NCI-H524 (cell line): ENCODE measurements at regions not wholly inside any gene's neighbourhood (a gene's known extent, or its start where the extent isn't known, plus 50 kb on each side); places are given as distances from the start of the nearest gene placed in this dataset.

Source experiments
- DNase-seq, 2 experiments: peaks; one replicate each; lab custom pipeline; 2025; lab: John Stamatoyannopoulos, UW

DNA sequence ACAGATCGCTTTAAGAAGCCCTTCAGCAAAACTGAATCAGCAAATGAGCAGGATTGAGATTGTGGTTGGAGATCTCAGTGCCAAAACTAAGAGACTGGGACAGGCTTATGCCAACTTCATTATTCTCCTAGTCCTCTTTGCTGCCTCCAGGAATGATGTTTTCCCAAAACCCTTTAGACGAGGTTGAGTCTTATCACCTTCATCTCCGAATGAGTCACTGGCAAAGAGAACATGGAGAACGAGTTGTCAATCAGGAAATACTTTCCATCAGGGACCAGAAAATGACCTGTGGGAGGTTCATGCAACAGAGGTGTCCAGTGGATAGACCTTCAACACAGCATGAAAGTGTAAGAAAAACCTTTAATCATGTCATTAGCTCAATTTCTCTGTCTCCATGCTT lies 461.5 kb downstream of the RMST start:
- no peak for DNase-seq

DNA sequence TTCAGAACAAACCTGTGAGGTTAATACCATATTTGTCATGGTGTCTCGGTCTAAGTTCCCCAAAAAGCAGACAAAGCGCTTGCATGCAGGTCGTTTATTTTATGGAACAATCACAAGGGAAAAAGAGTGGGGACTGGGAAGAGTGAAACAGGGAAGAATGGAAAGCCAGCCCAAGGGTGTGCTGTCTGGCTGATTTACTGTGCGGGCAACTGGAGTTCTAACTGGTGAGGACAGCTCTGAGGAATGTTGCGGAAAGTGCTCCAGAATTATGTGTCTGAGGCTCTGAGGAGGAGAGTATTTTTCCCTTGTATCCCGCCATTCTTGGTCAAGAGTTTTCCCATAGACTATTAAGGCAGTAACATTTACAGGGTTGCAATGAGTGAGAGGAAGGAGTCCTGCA lies 465.4 kb downstream of the RMST start:
- DNase-seq, result no peak

DNA sequence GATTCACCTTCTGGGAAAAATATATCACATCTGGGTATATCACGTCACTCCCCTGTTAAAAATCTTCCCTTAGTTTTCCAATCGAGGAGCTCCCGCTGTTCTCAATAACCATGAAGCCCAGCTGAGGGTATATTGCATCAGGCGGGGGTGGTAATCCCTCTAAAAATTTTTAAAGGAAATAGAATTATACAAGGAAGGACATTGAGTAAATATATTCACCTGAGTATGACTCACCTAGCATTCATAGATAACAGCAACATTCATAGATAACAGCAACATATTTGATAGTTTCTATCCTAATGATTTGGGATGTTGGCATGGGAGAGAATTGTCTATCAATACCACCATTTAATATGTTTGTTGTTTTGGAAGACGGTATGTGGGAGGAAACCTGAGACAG lies 473.6 kb downstream of the RMST start:
- DNase-seq, result no peak

DNA sequence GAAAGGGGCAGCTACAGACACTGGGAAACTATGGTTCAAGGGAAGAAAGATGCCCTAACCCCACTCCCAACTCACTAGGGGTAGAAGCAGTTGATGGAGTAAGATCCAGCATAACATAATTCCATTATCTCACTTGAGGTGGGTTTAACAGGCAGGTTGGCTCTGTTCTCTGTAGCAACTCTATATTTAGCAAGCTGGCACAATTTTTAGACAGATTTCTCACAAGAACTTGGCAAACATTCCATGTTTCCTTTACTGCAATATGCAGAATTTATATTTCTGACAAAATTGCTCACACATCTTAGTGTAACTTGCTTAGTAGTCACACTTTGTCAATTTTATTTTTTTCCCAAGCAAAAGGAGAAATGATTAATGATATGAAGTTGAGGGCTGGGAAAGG lies 475.4 kb downstream of the RMST start:
- no peak for DNase-seq

DNA sequence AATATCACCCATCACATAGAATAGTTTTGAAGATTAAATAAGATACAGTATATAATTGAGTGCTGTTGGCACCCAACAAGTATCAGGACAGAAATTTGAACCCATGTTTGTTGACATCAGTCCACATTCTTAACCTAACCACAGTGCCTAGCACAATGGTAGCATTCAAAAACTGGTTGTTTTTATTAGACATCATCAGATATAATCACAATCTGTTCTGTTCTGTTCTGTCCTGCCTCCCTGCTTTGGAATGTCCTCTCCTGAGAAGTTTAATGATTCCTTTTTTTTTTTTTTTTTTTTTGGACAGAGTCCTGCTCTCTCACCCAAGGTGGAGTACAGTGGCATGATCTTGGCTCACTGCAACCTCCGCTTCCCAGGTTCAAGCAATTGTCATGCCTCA lies 476.6 kb downstream of the RMST start:
- no peak for DNase-seq

DNA sequence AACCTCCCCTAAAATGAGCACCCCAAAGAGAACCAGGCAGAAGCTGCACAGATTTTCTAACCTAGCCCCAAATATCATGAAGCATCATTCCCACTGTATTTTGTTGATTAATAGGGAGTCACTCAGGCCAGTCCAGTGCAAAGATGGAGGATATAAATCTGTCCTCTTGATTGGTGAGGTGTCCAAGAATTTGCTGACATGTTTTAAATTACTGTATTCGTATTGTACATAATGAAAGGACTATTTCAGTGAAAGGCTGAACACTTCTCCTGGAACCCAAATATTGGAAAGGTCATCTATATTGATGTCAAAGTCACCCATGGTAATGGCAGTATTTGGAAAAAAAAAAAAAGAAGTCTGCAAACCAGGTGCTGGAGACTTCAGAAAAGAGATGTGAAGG lies 477.5 kb downstream of the RMST start:
- no peak for DNase-seq

DNA sequence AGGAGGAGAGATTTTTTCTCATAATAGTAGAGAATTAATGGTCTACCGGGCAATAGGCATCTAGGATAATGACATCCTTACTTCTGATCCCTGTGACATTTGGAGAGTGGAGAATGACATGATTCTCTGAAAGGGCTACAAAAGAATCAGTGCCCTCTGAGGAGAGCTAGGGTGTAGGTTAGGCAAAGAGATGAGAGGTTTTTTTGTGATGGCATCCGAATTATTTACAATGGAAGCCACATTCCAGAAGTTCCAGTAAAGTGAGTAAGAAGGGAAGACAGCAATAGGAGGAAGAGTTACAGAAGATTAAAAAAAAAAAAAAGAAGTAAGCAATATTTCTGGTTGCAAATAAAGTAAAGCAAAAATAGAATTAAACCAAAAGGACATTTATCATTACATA lies 478.0 kb downstream of the RMST start:
- no peak for DNase-seq

DNA sequence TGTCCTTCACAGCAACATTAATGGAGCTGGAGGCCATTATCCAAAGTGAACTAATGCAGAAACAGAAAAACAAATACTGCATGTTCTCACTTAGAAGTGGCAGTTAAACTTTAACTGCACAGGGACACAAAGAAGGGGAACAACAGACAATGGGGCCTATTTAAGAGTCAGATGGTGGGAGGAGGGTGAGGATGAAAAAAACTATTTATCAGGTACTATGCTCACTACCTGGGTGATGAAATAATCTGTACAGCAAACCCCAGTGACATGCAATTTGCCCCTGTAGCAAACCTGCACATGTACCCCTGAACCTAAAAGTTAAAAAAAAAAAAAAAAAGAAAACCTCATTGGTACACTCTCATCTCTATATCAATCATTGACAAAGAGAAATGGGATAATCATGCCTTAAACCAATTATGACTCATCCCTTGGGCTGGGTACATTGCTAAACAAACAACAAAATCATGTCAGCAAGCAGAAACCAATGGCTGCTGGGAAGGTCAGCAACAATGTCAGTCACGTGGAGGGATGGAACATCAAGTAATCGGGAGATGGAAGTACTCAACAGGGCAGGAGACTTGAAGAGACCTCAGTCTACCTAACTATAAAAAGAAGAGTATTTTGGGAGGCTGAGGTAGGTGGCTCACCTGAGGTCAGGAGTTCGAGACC lies 479.2 kb downstream of the RMST start:
- no peak for DNase-seq

DNA sequence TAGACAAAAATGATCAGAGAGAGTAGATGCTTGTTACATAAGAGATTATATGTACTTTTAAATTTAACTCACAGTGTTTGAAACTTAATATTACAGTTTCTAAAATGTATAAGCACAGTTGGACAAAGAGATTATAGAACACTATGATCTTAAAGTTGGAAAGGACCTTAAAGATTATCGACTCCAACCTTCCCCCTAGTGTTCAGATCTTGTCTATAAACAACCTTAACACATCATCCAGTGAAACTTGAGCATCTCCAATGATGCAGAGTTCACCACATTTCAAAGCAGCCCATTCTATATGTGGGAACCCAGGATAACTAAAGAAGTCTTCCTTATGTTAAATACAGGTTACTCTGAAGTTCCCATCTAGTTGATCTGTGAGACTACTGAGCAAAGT lies 480.8 kb downstream of the RMST start:
- no peak for DNase-seq

DNA sequence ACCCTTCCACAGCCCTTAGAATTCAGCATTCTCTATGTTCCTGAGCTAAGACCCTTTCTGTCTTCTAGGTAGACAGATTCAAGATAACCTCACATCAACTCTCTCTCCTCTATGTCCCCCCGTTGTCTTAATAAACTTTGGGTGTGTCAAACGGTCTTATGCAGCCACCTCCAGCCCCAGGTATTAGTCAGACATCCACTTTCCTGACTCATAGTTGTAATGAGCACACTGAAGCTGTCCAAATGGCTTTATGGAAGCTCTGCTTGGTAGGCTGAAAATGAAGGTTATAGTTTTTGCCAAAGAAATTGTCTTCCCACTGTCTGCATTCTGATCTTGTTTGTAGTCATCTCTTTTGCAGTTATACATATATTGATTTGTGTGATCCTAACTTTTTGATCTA lies 482.0 kb downstream of the RMST start:
- no peak for DNase-seq

DNA sequence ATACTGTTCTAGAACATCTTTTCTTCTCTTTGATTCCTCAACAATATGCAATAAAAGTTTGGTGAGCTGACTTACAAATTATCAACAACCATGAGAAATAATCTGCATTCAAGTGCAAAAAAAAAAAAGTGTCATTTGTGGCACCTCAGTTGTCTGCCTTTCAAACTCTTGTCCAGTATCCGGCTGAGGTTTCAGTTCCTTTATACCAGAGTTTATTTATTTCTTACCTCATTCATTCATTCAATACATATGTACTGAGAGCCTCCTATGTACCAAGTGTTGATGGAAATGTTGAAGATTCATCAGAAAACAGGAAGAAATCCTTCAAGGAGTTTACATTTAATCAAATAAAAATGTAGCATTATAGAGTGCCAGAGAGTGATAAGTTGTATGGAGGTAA lies 484.1 kb downstream of the RMST start:
- DNase-seq, result no peak

DNA sequence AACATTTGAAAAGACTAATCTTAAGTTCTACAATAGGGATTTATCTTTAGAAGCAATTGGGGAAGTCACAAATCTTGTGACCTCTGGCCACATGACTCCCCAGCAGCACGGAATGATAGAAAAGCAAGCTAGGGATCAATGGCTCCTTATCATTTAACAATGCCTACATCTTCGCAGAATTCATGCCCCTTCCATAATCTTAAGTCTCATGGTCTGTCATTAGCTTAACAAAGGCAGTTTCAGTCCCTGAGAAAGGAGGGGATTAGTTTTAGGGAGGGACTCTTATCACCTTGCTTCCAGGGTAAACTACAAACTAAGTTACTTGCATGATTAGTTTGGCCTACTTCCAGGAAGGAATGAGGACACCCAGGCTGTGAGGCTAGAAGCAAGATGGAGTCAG lies 486.0 kb downstream of the RMST start:
- DNase-seq, result no peak

DNA sequence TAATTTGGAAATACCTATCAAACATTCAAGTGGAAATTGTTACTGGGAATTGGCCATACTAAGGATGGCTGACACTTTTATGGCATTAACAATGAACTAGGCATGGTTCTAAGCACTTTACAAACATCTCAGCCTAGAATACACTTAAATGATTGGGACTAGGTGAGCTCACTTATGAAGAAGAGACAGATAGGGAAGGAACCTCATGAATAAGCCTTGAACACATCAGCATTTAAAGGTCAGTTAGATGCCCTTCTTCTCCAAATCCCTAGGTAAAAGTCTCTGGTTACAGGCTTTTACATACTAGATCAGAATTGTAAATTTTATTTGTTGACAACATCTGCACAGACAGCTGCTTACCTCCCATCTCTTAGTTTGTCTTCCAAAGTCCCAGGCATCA lies 488.6 kb downstream of the RMST start:
- no peak for DNase-seq

DNA sequence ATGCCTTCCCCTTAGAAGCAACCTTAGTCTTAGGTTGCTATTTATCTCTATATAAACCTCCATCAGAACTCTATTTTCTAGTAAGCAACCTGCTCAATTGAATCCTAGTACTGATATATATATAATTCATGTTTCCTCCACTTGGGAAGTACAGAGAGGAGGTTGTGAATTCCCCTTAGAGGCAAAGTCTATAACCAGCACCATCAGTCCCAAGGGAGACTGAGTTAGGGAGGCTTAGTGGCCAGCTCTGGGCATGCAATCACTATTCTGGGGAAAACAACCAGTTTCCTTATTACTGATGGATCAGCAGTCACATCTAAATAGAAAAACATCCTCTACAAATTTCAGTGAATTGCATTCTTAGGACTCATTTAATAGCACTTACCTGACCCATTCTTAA lies 489.1 kb downstream of the RMST start:
- DNase-seq, result no peak

DNA sequence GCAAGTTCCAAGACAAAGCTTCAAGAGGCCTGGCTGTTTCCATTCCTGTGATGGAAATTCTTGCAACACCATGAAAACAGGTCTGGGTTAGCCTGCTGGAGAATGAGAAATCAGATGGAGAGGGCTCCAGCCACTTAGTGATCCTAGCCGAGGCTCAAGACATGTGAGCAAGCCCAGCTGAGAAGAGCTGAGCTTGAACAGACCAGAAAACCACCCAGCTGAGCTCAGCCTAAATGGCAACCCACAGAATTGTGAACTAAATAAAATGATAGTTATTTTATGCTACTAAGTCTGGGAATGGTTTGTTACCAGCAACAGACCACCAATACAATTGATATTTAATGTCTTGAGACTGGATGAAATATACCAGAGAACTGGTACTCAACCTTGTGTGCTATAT lies 494.5 kb downstream of the RMST start:
- no peak for DNase-seq

DNA sequence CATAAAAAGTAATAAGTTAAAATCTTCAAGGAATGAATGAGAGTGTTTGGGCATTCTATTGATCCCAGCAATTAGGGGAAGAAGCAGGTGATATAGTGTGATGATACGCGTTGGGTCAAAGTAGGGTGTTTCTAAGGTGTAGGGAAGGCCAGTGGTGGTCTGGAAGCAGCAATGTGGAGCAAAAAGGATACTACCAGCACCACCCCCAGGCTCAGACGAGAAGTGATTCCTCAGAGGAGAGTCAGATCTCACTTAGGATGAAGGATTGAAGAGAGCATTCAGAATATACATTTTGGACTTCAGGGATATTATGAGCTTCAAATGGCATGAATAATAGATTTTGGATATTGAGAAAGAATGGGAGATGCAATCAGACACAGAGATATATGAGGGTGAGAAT lies 497.6 kb downstream of the RMST start:
- no peak for DNase-seq

DNA sequence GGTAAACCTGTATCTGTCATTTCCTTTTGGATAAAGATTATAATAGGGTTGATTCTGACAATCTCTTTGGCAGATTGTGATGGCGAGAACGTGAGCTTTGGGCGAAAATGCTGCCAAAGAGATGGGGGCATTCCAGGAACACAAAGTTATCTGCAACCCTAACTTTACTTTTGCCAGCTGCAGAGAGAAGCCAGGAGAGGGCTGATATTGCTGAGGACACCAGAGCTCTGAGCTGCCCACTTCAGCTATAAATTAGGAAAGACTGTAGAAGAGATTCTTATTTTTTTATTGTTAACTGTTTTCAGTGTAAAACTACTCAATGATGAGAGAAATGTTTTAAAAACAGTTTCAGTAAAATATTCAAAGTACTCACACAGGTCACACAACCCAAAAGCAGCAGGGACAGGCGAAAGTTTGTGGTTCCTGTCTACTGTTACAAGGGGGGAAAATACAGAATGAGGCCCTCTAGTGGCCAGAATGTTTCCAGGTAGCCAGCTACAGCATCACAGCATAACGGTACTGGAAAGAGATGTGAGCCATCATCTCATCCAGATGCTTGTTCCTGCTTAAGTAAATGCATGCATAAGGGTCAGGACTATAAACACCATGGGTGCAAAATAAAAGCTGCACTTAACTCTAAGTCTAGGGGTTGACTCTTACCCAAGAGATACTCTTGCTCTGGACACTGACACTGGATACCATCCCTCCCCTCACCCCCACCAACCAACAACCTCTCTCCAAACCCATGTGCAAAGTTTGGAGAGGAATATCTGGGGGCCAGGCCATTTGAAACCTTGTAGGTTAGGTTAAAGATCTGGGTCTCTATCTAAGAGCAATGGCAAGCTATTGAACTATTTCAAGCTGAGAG lies 498.4 kb downstream of the RMST start:
- peak; percentile 18 to 56 for DNase-seq

DNA sequence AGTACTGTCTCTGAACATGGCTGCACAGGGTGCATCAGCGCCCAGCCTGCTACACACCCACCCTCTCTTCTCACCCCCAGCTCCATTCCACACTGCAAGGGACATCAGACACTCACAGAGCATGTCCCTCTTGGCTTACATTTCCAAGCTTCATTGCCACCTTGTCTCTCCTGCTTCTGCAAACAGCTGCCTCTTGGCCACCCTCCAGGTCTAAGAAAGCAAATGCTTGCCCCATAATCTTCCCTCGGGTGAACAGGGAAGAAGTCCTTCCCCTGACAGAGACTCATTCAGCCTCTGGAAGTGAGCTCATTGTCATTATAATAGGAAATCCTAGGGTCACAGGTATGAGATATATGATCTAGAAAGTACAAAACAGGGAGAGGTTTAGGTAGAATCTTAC lies 505.2 kb downstream of the RMST start:
- DNase-seq, result peak in 1 of 2 experiments; percentile 18

DNA sequence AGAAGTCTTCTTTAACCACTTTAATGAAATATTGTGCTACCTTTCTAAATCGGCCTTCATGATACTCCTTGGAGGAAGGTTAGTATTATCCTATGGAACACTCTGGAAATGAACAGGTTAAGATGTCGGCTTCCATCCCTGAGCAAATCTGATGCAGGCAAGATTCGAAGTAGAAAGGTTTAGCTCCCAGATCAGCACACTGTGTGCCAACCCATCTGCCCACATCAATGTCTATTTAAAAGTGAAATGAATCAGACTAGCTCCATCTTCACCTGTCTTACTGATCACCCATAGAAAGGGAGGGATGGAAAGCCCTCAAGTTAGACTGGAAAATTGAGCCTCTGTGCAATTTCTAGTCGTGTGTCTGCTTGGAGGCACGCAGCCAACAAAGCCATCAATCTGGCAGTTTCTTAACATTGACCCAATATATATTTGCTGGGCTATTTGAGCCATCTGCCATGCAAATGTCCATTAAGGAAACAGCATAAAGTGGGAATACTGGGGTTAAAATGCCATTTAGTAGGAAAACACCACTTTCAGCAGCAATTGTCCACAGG lies 506.1 kb downstream of the RMST start:
- DNase-seq, result peak in 1 of 2 experiments; percentile 35

DNA sequence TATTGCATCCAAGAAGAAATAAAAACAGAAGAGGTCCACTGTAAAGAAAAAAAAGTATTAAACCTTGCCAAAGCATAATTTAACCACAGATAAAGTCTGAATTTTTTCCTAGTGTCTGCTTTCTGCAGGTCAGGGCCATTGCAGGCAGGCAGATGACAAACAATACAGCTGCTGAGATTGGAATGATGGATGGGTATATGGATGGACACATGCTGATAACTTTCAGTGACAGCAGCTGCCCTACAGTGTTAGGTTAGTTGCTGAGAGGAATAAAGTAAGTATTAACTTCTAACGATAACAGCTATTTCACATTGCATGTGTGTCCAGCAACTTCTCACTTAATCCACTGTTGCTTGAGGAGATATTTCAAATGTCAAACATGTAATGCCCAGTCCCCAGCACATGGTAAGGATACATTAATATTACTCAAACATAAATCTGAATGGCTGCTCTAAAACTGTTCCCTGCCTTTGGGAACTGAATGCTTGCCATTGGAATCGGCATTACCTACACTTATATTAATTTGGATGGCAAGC lies 515.3 kb downstream of the RMST start:
- DNase-seq, result no peak

DNA sequence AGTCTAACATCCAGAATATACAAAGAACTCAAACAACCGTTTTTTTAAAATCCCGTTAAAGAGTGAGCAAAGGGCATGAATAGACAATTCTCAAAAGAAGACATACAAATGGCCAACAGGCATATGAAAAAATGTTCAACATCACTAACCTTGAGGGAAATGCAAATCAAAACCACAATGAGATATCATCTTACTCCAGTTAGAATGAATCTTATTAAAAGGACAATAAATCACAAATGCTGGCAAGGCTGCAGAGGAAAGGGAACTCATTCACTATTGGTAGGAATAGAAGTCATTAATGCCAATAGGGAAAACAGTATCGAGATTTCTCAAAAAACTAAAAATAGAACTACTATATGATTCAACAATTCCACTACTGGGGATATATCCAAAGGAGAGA lies 520.1 kb downstream of the RMST start:
- DNase-seq, result no peak

DNA sequence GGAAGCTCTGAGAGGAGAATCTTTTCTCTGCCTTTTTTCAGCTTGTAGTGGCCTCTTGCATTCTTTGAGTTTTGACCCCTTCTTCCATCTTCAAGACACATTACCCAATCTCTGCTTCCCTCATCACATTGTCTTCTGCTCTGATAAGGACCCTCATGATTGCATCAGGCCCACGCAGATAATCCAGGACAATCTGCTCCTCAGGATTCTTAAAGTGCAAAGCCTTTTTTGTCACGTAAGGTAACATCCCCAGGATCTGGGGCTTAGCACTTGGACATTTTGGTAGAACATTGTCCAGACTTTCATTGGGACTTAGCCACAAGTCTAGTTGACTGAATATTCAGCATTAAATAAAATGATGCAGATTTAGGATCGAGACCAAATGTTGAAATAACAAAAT lies 521.2 kb downstream of the RMST start:
- DNase-seq, result no peak

DNA sequence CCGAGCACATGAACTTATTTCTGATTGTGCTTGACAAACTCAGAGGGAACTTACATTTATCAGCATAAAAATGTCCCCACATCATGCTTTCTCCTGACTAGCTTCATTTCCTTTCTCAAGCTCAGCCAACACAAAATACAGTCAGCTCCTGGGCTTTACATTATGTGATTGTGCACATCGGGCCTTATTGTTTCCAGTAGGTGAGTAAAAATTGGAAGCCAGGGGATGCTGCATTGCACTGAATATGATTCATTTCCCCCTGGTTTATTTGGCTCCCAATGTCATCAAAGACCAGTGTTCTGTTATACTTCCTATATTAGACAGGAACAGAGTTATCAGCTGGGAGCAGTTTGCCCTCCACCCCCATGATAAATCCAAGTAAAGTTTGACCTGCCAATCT lies 521.8 kb downstream of the RMST start:
- DNase-seq, result no peak
